HG02938 (cell line): ENCODE measurements at regions not wholly inside any gene's neighbourhood (a gene's known extent, or its start where the extent isn't known, plus 50 kb on each side); places are given as distances from the start of the nearest gene placed in this dataset.
"Not testable (repeated sequence)": the region's sequence is repeated elsewhere in the genome, so short reads cannot be mapped to it uniquely, and the experiment has no call there.

Experiments
- ATAC-seq: cut with Tn5 transposase; IDR thresholded peaks from one replicate; pipeline ENCODE4 v1.9.1; 2021; ENCODE audit warnings: mild to moderate bottlenecking, moderate library complexity; ENCODE audit not compliant: unreplicated experiment

DNA sequence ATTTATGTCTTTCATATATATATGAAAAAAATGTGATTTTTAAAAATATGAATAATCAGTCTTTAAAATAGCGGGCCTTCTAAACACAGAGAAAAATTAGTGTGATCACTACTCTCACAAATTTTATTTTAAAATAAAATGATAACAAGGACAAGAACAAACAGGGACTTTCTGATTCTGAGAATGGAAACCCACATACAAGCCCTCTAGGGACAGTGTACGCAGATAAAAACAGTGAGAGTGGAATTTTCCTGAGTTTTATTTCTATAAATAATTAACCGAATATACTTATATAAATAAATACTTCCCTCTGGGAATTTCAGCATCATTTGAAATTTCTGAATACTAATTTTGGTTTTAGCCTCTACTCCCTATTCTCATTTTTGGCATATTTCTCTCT, 201.4 kb upstream of the CBLB start:
- ATAC-seq, result no peak

DNA sequence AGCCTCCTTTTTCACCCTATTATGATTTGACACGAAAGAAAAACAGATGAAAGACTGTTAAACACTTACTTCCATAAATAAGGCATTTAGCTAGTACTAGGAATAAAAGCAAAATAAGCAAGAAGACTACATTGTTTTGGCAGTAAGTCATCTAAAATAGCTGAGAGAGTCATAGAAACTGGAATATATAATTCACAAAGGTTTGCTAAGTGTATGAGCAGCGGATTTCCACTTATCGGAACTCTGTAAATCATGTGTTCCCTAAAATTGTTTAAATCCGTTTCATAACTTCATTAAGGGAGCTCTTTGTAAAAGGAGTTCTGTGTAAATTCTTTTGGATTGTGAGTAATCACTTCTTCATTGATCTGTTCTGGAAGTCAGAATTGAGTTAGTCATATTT, 202.5 kb upstream of the CBLB start:
- no peak for ATAC-seq

DNA sequence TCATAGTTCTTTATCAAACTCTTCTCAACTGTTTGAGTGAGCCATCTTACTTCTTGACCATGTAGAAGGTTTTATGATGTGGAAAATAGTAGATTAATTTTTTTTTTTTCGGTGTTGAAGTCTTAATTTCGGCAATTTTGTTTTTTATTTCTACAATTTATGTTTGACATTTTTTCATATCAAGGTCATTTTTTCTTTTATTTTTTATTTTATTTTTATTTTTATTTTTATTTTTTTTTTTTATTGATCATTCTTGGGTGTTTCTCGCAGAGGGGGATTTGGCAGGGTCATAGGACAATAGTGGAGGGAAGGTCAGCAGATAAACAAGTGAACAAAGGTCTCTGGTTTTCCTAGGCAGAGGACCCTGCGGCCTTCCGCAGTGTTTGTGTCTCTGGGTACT, 203.8 kb upstream of the CBLB start:
- ATAC-seq, result not testable (repeated sequence)

DNA sequence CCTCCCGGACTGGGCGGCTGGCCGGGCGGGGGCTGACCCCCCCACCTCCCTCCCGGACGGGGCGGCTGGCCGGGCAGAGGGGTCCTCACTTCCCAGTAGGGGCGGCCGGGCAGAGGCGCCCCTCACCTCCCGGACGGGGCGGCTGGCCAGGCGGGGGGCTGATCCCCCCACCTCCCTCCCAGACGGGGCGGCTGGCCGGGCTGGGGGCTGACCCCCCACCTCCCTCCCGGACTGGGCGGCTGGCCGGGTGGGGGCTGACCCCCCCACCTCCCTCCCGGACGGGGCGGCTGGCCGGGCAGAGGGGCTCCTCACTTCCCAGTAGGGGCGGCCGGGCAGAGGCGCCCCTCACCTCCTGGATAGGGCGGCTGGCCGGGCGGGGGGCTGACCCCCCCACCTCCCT, 205.0 kb upstream of the CBLB start:
- ATAC-seq, result not testable (repeated sequence)

DNA sequence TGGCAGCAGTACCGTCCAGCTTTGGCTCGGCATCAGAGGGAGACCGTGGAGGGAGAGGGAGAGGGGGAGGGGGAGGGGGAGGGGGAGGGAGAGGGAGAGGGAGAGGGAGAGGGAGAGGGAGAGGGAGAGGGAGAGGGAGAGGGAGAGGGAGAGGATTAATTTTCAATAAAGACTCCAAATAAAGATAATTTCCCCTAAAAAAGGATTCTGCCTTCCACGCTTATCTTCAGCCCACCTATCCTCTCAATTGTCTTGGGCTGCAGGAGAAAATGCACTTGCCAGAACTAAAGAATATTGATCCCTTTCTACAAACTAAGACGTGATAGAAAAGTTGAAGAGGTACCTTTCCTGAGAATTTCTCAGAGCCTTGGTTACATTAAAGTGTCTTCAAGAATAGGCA, 206.9 kb upstream of the CBLB start:
- ATAC-seq, result not testable (repeated sequence)

DNA sequence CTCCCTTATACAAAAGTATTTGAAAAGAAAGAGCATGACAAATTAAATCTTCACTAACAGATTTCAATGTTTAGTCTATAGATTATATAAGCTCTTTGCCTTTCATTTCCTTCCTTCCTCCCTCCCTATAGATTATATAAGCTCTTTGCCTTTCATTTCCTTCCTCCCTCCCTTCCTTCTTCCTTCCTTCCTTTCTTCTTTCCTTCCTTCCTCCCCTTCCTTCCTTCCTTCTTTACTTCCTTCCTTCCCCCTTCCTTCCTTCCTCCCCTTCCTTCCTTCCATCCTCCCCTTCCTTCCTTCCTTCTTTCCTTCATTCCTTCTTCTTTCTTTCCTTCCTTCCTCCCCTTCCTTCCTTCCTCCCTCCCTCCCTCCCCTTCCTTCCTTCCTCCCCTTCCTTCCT, 209.8 kb upstream of the CBLB start:
- no peak for ATAC-seq

DNA sequence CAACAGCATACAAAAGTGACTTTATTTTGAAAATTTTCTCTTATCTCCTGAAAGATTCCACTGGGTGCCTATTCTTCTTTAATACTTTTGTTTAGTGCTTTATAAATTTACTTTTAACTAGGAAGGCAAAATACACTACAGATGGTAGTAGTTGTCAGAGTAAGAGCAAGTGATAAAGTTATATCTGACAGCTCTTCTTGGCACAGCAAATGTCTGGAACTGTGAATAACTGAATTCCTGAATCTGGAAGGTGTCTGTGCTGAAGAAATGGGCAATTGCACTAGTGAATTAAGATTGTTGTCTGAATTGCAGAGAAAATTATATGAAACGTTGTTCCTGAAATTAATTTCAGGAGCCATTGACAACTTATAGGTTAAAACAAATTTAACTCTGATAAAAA, 213.8 kb upstream of the CBLB start:
- ATAC-seq, result no peak

DNA sequence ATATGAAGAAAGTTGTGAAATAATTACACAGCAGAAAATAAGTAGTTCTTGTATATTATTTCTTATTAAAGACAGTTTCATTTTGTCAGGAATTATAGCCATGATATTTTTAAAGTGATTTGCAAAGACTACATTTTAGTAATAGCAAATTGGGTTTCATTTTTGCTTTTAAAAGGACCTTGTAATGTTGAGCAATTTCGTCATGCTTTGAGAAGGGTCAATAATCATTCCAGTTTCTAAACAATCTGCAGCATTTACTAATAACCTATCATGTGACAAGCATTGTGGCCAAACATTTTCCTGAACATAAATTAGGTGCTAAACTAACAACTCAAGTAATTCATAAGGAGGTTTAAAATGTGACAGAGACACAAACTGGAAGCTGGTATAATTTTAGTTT, 214.4 kb upstream of the CBLB start:
- ATAC-seq, result peak; percentile 52

DNA sequence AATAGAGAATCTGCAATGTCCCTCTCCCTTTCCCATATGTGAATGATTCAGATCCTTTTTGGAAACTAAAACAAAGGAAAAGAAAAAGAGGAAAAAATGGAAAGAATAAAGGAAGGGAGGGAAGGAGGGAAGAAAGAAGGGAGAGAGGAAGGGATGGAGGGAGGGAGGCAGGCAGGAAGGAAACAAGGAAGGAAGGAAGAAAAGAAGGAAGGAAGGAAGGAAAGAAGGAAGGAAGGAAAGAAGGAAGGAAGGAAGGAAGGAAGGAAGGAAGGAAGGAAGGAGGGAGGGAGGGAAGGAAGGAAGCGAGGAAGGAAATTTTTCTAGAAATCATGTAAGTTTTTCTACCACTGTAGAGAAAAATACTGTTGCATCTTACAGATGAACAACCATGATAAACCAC, 215.0 kb upstream of the CBLB start:
- no peak for ATAC-seq

DNA sequence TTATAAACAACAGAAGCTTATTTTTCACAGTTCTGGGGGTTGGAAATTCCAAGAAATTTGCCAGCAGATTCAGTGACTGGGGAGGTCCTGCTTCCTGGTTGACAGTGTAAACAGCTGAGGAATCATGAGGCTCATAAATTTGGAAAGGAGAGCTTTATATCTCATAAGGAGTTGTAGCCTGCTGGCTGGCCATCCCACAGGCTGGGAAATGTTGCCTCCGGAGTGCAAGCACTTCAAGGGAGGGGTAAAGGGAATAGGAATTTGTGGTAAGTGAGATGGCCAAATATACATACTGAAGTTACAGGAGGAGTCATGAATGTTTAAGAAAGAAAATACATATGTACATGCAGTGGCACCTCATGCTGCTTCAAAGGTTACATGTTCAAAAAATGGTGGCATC, 217.2 kb upstream of the CBLB start:
- no peak for ATAC-seq

DNA sequence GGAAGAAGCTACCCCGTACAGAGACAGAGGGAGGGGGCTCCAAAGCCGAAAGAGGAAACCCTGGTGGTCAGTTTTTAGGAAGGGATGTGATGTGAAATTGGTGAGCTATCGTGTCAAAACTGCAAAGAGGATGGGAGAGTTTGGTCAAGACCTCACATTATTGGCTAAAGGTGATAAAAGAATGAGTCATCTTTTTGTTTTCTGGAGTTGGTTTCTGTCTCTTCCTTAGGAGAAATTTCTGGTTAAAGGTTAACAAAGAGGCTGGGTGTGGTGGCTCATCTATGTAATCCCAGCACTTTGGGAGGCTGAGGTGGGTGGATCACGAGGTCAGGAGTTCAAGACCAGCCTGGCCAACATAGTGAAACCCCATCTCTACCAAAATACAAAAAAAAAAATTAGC, 217.8 kb upstream of the CBLB start:
- no peak for ATAC-seq

DNA sequence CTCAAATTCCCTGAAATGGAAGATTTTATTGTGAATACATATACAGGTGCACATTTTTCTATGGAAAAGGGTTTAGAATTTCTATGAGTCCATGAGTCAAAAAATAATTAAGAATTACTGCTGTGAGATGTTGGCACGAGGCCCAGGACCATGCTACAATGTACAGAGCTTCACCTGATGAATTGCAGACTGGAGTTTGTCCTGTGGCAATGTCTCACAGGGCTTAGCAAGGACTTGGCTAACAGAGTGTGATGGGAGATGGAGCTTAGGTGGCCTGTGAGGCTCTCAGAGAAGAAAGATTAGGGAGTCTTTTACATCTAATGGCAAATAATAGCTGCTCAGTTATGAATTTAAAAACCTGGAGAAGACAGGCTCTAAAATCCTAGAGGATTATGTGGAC, 219.5 kb upstream of the CBLB start:
- no peak for ATAC-seq

DNA sequence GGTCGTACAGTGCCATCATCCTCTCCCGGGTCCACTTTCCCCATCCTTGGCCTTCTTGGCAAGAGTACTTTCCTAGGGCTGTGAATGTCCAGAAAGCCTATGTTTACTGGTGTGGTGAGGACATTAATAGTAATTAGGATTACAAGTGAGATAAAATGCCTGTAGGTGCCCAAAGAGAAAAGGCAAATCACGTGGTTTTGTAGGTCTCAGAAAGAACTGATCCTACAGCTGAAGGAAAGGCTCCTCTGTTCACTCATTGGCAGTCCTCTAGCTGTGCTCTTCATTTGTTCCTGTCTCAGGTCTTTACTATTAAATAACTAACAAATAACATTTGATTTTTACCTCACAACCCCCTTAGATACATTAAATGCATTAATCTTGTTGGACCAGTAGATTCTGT, 220.1 kb upstream of the CBLB start:
- ATAC-seq, result no peak

DNA sequence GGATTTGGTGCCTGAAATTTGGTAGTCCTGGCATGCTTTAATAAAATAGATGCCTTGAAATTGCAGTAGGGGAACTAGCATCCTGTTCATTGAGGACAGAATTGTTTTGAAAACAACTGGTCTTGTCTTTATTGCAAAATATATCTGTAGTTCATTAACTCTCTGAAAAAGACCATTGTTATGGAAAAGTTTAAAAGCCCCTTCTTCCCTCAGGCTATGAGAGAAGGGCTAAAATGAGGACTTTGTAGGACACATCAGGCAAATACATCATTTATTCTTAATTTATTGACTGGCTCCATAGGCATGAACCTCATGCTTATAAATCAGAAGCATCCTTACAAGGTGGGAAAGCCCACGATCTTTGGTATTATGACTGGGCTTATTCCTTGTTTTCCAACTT, 221.0 kb upstream of the CBLB start:
- no peak for ATAC-seq

DNA sequence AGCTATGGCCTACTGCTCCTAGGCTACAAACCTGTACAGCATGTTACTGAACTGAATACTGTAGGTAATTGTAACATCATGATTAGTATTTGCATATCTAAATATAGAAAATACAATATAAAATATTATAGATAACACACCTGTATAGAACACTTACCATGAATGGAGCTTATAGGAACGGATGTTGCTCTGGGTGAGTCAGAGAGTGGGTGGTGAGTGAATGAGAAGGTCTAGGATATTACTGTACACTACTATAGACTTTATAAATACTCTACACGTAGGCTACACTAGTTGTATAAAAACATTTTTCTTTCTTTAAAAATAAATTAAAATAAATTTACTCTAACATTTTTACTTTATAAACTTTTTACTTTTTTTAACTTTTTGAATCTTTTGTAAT, 224.0 kb upstream of the CBLB start:
- ATAC-seq, result no peak

DNA sequence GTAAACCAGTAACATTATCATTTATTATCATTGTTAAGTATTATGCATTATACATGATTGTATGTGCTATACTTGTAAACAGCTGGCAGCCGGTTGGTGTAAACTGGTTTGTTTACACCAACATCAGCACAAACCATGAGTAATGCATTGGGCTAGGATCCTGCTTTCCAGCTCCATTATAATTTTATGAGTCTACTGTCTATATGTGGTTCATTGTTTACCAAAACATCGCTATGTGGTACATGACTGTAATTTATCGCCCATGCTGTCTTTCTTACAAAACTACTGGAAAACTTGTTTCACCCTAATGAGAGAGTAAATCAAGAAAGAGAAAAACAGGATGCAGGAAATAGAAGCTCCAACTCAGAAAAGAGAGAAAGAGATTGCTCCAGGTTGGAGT, 224.8 kb upstream of the CBLB start:
- no peak for ATAC-seq

DNA sequence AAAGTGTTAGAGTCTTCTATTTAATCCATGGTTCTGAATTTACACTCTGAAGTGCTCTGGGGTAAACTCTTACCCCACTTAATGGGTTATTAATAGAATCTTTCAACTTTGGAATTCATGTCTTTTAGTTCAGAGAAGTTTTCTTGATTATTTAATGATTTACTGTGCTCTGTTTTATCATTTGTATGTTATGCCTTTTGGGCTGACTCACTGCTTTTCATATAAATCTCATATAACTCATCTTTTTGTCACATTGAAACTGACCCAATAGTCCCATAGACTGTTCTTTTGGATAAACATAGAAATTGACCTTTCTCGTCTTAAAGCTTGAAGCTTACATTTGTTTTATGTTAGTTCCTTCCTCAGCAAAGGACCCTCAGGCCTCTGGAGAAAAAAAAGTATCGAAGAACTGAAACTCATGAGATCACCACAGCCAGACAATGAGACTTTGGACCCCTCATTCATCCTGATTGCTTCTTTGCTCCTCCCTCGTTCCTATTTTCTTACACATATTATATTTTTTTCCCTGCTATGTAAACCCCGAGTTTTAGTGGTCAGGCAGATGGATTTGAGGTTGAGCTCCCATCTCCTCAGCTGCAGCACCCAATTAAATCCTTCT, 229.1 kb upstream of the CBLB start:
- ATAC-seq, result no peak

DNA sequence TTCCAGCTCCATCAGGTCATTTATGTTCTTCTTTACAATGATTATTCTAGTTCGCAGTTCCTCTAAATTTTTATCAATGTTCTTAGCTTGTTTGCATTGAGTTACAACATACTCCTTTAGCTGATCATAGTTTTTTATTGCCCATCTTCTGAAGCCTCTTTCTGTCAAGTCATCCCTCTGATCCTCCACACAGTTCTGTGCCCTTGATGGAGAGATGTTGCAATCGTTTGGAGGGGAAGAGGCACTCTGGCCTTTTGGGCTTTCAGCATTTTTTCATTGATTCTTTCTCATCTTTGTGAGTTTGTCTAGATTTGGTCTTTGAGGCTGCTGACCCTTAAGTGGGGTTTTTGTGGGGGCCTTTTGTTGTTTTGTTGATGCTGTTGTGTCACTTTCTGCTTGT, 234.6 kb upstream of the CBLB start:
- no peak for ATAC-seq

DNA sequence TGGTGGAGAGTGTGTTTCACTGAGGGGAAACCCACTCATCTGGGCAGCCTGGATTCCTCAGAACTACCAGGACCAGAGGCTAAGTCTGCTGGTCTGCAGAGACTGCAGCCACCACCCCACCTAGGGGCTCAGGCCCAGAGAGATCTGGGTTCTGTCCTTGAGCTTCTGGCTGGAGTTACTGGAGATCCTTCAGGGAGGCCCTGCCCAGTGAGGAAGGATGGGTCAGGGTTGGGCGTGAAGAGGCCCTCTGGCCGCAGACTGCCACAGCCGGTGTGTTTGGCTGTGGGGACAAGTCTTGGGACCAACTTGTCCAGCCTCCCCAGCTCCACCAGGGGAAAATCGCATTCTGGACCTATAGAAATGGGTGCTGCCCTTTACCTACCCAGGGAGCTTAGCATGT, 235.3 kb upstream of the CBLB start:
- no peak for ATAC-seq

DNA sequence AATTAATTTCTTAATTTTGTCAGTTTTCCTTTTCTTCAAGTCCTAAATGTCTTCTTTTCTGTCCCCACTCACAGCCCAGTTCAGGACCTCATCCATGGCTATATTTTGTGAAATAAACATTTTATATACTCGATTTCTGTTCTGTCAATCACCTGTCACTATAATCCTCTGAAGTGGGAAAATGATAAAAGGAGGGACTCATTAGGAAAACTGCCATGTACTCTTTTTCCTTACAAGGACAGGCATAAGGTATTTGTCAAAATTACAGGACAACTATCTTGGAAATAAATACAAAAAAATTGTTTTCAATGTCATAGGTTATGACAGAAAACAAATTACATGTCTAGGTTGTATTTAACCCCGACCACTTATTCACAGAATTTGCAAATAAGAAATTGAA, 240.1 kb upstream of the CBLB start:
- ATAC-seq, result no peak

DNA sequence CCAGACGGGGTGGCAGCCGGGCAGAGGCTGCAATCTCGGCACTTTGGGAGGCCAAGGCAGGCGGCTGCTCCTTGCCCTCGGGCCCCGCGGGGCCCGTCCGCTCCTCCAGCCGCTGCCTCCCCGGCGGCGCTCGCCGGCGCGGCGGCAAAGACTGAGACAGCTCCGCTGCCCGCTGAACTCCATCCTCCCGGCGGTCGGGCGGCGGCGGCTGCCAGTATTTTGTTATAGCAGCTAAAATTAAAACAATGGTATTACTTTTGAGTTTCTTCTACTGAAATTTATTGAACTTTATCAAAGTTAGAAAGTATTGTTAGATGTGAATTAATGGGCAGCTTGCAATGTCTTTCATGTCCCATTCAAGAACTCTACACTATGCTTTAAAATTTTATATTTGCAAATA, 243.7 kb upstream of the CBLB start:
- not testable (repeated sequence) for ATAC-seq

DNA sequence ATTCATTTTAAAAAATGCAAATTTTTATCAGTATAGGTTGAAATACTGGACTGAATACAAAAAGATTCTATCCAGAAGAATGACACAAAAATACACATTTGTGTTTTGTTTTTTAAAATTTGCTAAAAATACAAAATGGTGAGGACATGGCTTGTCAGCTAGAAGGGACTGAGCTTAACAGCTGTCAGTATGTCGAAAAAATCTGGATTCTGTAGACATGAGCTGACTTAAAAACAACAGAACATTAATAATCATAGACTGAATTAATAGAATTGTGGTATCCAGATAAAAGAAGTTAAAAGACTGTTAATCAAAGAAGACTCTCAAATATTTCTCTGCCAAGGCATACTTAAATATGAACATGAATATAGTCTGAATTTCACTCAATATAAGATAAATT, 244.9 kb upstream of the CBLB start:
- ATAC-seq, result no peak

DNA sequence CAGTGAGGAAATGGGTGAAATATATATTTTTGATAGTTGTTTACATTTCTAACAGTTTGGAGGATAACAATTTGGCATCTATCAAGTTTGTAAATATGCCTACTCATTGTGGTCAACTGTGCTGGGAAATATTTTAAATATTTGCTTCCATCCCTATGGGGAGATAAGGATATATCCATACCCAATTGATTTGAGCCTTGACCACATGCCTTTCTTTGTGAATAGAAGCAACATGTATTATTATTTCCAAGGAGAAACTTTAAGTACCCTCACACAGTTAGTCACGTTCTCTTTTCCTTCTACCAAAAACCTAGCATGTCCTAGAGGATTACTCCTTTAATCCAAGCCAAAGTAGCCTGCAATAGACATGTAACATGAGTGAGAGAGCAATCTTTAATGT, 245.4 kb upstream of the CBLB start:
- ATAC-seq, result no peak

DNA sequence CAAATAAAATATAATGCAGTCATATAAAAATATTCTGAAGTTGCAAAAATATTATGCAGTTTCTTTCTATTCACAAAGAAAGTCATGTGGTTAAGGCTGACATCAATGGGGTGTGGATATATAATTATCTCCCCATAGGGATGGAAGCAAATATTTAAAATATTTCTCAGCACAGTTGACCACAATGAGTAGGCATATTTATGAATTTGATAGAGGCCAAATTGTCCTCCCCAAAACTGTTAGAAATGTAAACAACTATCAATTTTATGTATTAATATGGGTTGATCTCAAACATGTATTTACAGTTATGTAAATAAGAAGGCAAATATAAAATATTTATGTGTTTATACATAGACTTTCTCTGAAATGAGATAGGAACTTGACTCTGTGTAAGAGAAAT, 246.0 kb upstream of the CBLB start:
- no peak for ATAC-seq
